ENCODE measurements at regions not wholly inside any gene's neighbourhood (a gene's known extent, or its start where the extent isn't known, plus 50 kb on each side); places are given as distances from the start of the nearest gene placed in this dataset.

- Histone ChIP-seq H3K4me2 (ENCODE audit: low read length, poor library complexity, severe bottlenecking) (no peak overlapping the region), H2BK12ac (ENCODE audit: low read length in 2 of 2) (no peak overlapping the region), H3K79me1 (replicated peaks; ENCODE audit: low read length, poor library complexity, severe bottlenecking) (no peaks in the 10 kb centered on the region)
These were observed 460.8 kb downstream of the KLF5 start for GRCh38 chr13:73519396-73520116.

GRCh38 chr13:73517766-73518165 is 459.0 kb downstream of the KLF5 start:
- H2BK15ac ChIP-seq (ENCODE audit: low read depth, poor library complexity, severe bottlenecking): no peak overlapping the region
- no peak overlapping the region for H2AK5ac ChIP-seq (ENCODE audit: low read length, severe bottlenecking)
- no peak overlapping the region for H2AFZ ChIP-seq (ENCODE audit: low read depth, low read length)
- H3K23ac ChIP-seq (ENCODE audit: low read length in 2 of 2): no peak overlapping the region
- no peak overlapping the region for H2BK12ac ChIP-seq (ENCODE audit: low read length in 2 of 2)
- WGBS: 83% methylated on average over 1 of the region's 1 CpG
- no peaks in the 10 kb centered on the region for H3K9me3 ChIP-seq (ENCODE audit: control insufficient read depth, low read length)
- no peak overlapping the region for H3K4ac ChIP-seq (ENCODE audit: low read depth in 1 of 2, low read length in 2 of 2)
- DNase-seq: no peak
- no peak overlapping the region for H4K91ac ChIP-seq (ENCODE audit: low read length)
- H3K4me3 ChIP-seq (ENCODE audit: insufficient read depth in 1 of 2, low read depth in 1 of 2, low read length in 2 of 2): no peak overlapping the region
- H3K9ac ChIP-seq (ENCODE audit: low read length): no peak overlapping the region
- no peak overlapping the region for H4K8ac ChIP-seq (ENCODE audit: low read length)
- H3K18ac ChIP-seq (ENCODE audit: low read depth in 1 of 2, low read length in 2 of 2): no peak overlapping the region
- no peak overlapping the region for H3K4me2 ChIP-seq (ENCODE audit: low read length, poor library complexity, severe bottlenecking)
- no peak overlapping the region for H3K14ac ChIP-seq (ENCODE audit: low read length in 2 of 2)
- H3K4me1 ChIP-seq (ENCODE audit: control insufficient read depth, insufficient read depth, low read depth, low read length): no peaks in the 10 kb centered on the region
- no peak overlapping the region for H2BK120ac ChIP-seq (ENCODE audit: low read depth, low read length)
- H3K36me3 ChIP-seq (ENCODE audit: control insufficient read depth in 1 of 2, insufficient read depth in 2 of 2, low read depth in 1 of 2, low read length in 2 of 2): no peaks in the 10 kb centered on the region
- no peaks in the 10 kb centered on the region for H3K79me1 ChIP-seq (replicated peaks; ENCODE audit: low read length, poor library complexity, severe bottlenecking)
- H3K27me3 ChIP-seq (ENCODE audit: control insufficient read depth in 1 of 2, insufficient read depth in 1 of 2, low read length in 2 of 2): no peaks in the 10 kb centered on the region
- no peak overlapping the region for H2BK5ac ChIP-seq (ENCODE audit: low read depth, low read length, poor library complexity, severe bottlenecking)
- no peak overlapping the region for H3K27ac ChIP-seq (ENCODE audit: low read length, poor library complexity, severe bottlenecking)

More at GRCh38 chr13:73519396-73520116, 460.8 kb downstream of the KLF5 start:
- H2AFZ ChIP-seq (ENCODE audit: low read depth, low read length): no peak overlapping the region
- no peak overlapping the region for H2AK5ac ChIP-seq (ENCODE audit: low read length, severe bottlenecking)
- no peak overlapping the region for H3K4ac ChIP-seq (ENCODE audit: low read depth in 1 of 2, low read length in 2 of 2)
- H3K14ac ChIP-seq (ENCODE audit: low read length in 2 of 2): no peak overlapping the region
- no peaks in the 10 kb centered on the region for H3K4me1 ChIP-seq (ENCODE audit: control insufficient read depth, insufficient read depth, low read depth, low read length)
- no peaks in the 10 kb centered on the region for H3K27me3 ChIP-seq (ENCODE audit: control insufficient read depth in 1 of 2, insufficient read depth in 1 of 2, low read length in 2 of 2)
- no peak overlapping the region for H3K18ac ChIP-seq (ENCODE audit: low read depth in 1 of 2, low read length in 2 of 2)
- WGBS: 61% methylated on average over 6 of the region's 6 CpGs
- H3K9ac ChIP-seq (ENCODE audit: low read length): no peak overlapping the region
- H4K91ac ChIP-seq (ENCODE audit: low read length): no peak overlapping the region
- H3K27ac ChIP-seq (ENCODE audit: low read length, poor library complexity, severe bottlenecking): no peak overlapping the region
- H3K9me3 ChIP-seq (ENCODE audit: control insufficient read depth, low read length): no peaks in the 10 kb centered on the region
- H3K23ac ChIP-seq (ENCODE audit: low read length in 2 of 2): no peak overlapping the region
- no peak for DNase-seq
- H2BK5ac ChIP-seq (ENCODE audit: low read depth, low read length, poor library complexity, severe bottlenecking): no peak overlapping the region
- no peak overlapping the region for H3K4me3 ChIP-seq (ENCODE audit: insufficient read depth in 1 of 2, low read depth in 1 of 2, low read length in 2 of 2)
- H2BK15ac ChIP-seq (ENCODE audit: low read depth, poor library complexity, severe bottlenecking): no peak overlapping the region
- H3K36me3 ChIP-seq (ENCODE audit: control insufficient read depth in 1 of 2, insufficient read depth in 2 of 2, low read depth in 1 of 2, low read length in 2 of 2): no peaks in the 10 kb centered on the region
- H2BK120ac ChIP-seq (ENCODE audit: low read depth, low read length): no peak overlapping the region
- no peak overlapping the region for H4K8ac ChIP-seq (ENCODE audit: low read length)

GRCh38 chr13:73516731-73517130 is 457.9 kb downstream of the KLF5 start:
- Histone ChIP-seq H2BK120ac (ENCODE audit: low read depth, low read length) (no peak overlapping the region), H2BK12ac (ENCODE audit: low read length in 2 of 2) (no peak overlapping the region), H2BK5ac (ENCODE audit: low read depth, low read length, poor library complexity, severe bottlenecking) (no peak overlapping the region)

GRCh38 chr13:73514208-73514607 is 455.4 kb downstream of the KLF5 start:
- H3K9ac ChIP-seq (ENCODE audit: low read length): no peak overlapping the region
- no peak for DNase-seq
- H4K8ac ChIP-seq (ENCODE audit: low read length): no peak overlapping the region
- no peak overlapping the region for H2BK5ac ChIP-seq (ENCODE audit: low read depth, low read length, poor library complexity, severe bottlenecking)
- H3K36me3 ChIP-seq (ENCODE audit: control insufficient read depth in 1 of 2, insufficient read depth in 2 of 2, low read depth in 1 of 2, low read length in 2 of 2): no peaks in the 10 kb centered on the region
- H3K23ac ChIP-seq (ENCODE audit: low read length in 2 of 2): no peak overlapping the region
- H3K4ac ChIP-seq (ENCODE audit: low read depth in 1 of 2, low read length in 2 of 2): no peak overlapping the region
- H3K4me1 ChIP-seq (ENCODE audit: control insufficient read depth, insufficient read depth, low read depth, low read length): no peaks in the 10 kb centered on the region
- H2AFZ ChIP-seq (ENCODE audit: low read depth, low read length): no peak overlapping the region
- no peak overlapping the region for H4K91ac ChIP-seq (ENCODE audit: low read length)
- no peak overlapping the region for H2AK5ac ChIP-seq (ENCODE audit: low read length, severe bottlenecking)
- 90% methylated on average over 2 of the region's 2 CpGs for WGBS
- H3K9me3 ChIP-seq (ENCODE audit: control insufficient read depth, low read length): no peaks in the 10 kb centered on the region
- no peak overlapping the region for H2BK15ac ChIP-seq (ENCODE audit: low read depth, poor library complexity, severe bottlenecking)
- H2BK120ac ChIP-seq (ENCODE audit: low read depth, low read length): no peak overlapping the region
- H3K27me3 ChIP-seq (ENCODE audit: control insufficient read depth in 1 of 2, insufficient read depth in 1 of 2, low read length in 2 of 2): no peaks in the 10 kb centered on the region
- H3K79me1 ChIP-seq (replicated peaks; ENCODE audit: low read length, poor library complexity, severe bottlenecking): no peaks in the 10 kb centered on the region
- no peak overlapping the region for H3K4me2 ChIP-seq (ENCODE audit: low read length, poor library complexity, severe bottlenecking)
- H3K14ac ChIP-seq (ENCODE audit: low read length in 2 of 2): no peak overlapping the region
- no peak overlapping the region for H3K18ac ChIP-seq (ENCODE audit: low read depth in 1 of 2, low read length in 2 of 2)
- no peak overlapping the region for H3K27ac ChIP-seq (ENCODE audit: low read length, poor library complexity, severe bottlenecking)
- H2BK12ac ChIP-seq (ENCODE audit: low read length in 2 of 2): no peak overlapping the region
- H3K4me3 ChIP-seq (ENCODE audit: insufficient read depth in 1 of 2, low read depth in 1 of 2, low read length in 2 of 2): no peak overlapping the region

More at GRCh38 chr13:73516731-73517130, 457.9 kb downstream of the KLF5 start:
- Histone ChIP-seq H3K79me1 (replicated peaks; ENCODE audit: low read length, poor library complexity, severe bottlenecking) (no peaks in the 10 kb centered on the region), H3K4me2 (ENCODE audit: low read length, poor library complexity, severe bottlenecking) (no peak overlapping the region), H4K8ac (ENCODE audit: low read length) (no peak overlapping the region), H3K27me3 (ENCODE audit: control insufficient read depth in 1 of 2, insufficient read depth in 1 of 2, low read length in 2 of 2) (no peaks in the 10 kb centered on the region), H3K4me1 (ENCODE audit: control insufficient read depth, insufficient read depth, low read depth, low read length) (no peaks in the 10 kb centered on the region), H3K9ac (ENCODE audit: low read length) (no peak overlapping the region), H3K18ac (ENCODE audit: low read depth in 1 of 2, low read length in 2 of 2) (no peak overlapping the region), H3K9me3 (ENCODE audit: control insufficient read depth, low read length) (no peaks in the 10 kb centered on the region), H4K91ac (ENCODE audit: low read length) (no peak overlapping the region), H3K14ac (ENCODE audit: low read length in 2 of 2) (no peak overlapping the region), H3K4ac (ENCODE audit: low read depth in 1 of 2, low read length in 2 of 2) (no peak overlapping the region), H2BK15ac (ENCODE audit: low read depth, poor library complexity, severe bottlenecking) (no peak overlapping the region), H3K23ac (ENCODE audit: low read length in 2 of 2) (no peak overlapping the region), H3K27ac (ENCODE audit: low read length, poor library complexity, severe bottlenecking) (no peak overlapping the region), H2AFZ (ENCODE audit: low read depth, low read length) (no peak overlapping the region), H2AK5ac (ENCODE audit: low read length, severe bottlenecking) (no peak overlapping the region), H3K4me3 (ENCODE audit: insufficient read depth in 1 of 2, low read depth in 1 of 2, low read length in 2 of 2) (no peak overlapping the region), H3K36me3 (ENCODE audit: control insufficient read depth in 1 of 2, insufficient read depth in 2 of 2, low read depth in 1 of 2, low read length in 2 of 2) (no peaks in the 10 kb centered on the region)
- WGBS: 80% methylated on average over 1 of the region's 2 CpGs
- DNase-seq: no peak

All from mesenchymal stem cell (in vitro differentiated cells and primary cell).